K562 (cell line): ENCODE measurements at regions not wholly inside any gene's neighbourhood (a gene's known extent, or its start where the extent isn't known, plus 50 kb on each side); places are given as distances from the start of the nearest gene placed in this dataset.

Experiments
- EHMT2 ChIP-seq: fragments of 450-650 bp; IDR thresholded peaks from 2 replicates; pipeline ENCODE4 v1.6.1; 2018; ENCODE audit warnings: antibody characterized with exemption
- HMGN3 ChIP-seq: IDR thresholded peaks from 2 replicates; pipeline ENCODE4 v1.6.1; 2011; ENCODE audit warnings: borderline replicate concordance, low read depth, mild to moderate bottlenecking, mixed read lengths, low read length; ENCODE audit not compliant: insufficient read length; ENCODE audit errors: extremely low read depth
- MAFG ChIP-seq: fragments of 450-650 bp; conservative IDR thresholded peaks from 2 replicates; pipeline ENCODE4 v1.6.1; 2016; ENCODE audit warnings: missing genetic modification characterization, missing compliant biosample characterization
- ZBTB40 ChIP-seq, 2 experiments: fragments of 450-650 bp in 1 of 2; sonication (generic) in 1 of 2; formaldehyde crosslinking in 1 of 2; IDR thresholded peaks; 2 replicates each; pipeline versions ENCODE4 v1.7.1 to v1.9.0; 2016 to 2022; ENCODE audit warnings: inconsistent platforms in 1 of 2, mild to moderate bottlenecking in 1 of 2, missing genetic modification reagents in 1 of 2
- TF ChIP-seq, protein P1 (sequence below): fragments of 450-650 bp; IDR thresholded peaks from 2 replicates; pipeline ENCODE4 v1.6.1; 2016; ENCODE audit warnings: low read depth

DNA sequence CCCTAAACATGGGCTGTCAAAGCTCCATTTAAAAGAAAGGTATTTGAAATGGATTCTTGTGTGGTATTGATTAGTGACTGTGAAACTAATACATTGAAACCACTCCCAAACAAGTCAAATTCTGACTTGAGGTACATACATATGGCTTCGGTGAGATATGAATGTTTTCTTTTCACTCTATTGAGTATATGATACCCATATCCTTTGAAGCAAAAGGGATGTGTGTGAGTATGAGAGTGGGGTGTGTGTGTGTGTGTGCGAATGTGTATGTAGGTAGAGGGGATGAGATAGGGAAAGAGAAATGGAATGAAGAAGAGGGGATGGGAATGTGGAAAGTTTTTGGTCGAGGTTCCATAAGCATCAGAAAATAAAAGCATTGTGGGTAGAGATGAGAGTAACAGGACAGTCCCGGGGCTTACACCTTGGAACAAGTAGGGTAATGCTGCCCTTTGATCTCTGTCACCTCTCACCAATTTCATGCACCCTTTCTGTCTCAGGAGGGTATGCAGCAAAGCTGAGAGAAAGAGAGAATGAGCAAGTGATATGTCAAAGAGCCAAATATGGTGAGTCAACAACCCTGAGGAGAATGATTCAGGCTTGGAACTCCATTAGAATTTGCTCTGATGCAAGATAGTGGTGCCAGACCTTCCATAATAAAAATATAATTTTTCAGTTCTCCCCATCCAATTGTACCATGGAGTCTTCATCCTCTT is 64.0 kb upstream of the ZEB2 start (continued):
- TF ChIP-seq EHMT2 (peak; percentile 78), MAFG (tag) (peak; percentile 36), ZBTB40 (IDR thresholded peaks at IDR 0.05) (peak; percentile 25; the same call in 1 of the 2 replicates), ZBTB40 (CRISPR knock-in tag; IDR thresholded peaks at IDR 0.05) (no peak), HMGN3 (no peak)
- TF ChIP-seq, protein P1, sequence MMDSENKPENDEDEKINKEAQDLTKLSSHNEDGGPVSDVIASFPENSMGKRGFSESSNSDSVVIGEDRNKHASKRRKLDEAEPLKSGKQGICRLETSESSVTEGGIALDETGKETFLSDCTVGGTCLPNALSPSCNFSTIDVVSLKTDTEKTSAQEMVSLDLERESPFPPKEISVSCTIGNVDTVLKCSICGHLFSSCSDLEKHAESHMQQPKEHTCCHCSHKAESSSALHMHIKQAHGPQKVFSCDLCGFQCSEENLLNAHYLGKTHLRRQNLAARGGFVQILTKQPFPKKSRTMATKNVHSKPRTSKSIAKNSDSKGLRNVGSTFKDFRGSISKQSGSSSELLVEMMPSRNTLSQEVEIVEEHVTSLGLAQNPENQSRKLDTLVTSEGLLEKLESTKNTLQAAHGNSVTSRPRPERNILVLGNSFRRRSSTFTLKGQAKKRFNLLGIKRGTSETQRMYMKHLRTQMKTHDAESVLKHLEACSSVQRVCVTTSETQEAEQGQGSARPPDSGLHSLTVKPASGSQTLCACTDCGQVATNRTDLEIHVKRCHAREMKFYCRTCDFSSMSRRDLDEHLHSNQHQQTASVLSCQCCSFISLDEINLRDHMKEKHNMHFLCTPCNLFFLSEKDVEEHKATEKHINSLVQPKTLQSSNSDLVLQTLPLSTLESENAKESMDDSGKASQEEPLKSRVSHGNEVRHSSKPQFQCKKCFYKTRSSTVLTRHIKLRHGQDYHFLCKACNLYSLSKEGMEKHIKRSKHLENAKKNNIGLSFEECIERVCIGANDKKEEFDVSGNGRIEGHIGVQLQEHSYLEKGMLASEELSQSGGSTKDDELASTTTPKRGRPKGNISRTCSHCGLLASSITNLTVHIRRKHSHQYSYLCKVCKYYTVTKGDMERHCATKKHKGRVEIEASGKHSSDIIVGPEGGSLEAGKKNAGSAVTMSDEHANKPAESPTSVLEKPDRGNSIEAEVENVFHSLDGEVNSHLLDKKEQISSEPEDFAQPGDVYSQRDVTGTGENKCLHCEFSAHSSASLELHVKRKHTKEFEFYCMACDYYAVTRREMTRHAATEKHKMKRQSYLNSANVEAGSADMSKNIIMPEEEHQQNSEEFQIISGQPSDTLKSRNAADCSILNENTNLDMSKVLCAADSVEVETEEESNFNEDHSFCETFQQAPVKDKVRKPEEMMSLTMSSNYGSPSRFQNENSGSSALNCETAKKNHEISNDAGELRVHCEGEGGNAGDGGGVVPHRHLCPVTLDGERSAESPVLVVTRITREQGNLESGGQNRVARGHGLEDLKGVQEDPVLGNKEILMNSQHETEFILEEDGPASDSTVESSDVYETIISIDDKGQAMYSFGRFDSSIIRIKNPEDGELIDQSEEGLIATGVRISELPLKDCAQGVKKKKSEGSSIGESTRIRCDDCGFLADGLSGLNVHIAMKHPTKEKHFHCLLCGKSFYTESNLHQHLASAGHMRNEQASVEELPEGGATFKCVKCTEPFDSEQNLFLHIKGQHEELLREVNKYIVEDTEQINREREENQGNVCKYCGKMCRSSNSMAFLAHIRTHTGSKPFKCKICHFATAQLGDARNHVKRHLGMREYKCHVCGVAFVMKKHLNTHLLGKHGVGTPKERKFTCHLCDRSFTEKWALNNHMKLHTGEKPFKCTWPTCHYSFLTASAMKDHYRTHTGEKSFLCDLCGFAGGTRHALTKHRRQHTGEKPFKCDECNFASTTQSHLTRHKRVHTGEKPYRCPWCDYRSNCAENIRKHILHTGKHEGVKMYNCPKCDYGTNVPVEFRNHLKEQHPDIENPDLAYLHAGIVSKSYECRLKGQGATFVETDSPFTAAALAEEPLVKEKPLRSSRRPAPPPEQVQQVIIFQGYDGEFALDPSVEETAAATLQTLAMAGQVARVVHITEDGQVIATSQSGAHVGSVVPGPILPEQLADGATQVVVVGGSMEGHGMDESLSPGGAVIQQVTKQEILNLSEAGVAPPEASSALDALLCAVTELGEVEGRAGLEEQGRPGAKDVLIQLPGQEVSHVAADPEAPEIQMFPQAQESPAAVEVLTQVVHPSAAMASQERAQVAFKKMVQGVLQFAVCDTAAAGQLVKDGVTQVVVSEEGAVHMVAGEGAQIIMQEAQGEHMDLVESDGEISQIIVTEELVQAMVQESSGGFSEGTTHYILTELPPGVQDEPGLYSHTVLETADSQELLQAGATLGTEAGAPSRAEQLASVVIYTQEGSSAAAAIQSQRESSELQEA: peak; percentile 42; the same call in 1 of the 2 replicates
